Hepatocyte (in vitro differentiated cells): ENCODE measurements at regions not wholly inside any gene's neighbourhood (a gene's known extent, or its start where the extent isn't known, plus 50 kb on each side); places are given as distances from the start of the nearest gene placed in this dataset.

Experiments
- DNase-seq: peaks from one replicate; pipeline ENCODE4 v3.0.0-alpha.2; 2016; ENCODE audit warnings: low spot score
- H2AFZ ChIP-seq: fragments of 200-600 bp; sonication (generic); 2 replicates; pipeline ENCODE4 v1.6.0; 2016; ENCODE audit warnings: antibody characterized with exemption, mild to moderate bottlenecking
- H3K27ac ChIP-seq: fragments of 200-600 bp; sonication (generic); 2 replicates; pipeline ENCODE4 v1.5.1; 2016; ENCODE audit warnings: mild to moderate bottlenecking
- H3K27me3 ChIP-seq: fragments of 200-600 bp; sonication (generic); 2 replicates; pipeline ENCODE4 v1.6.1; 2016
- H3K36me3 ChIP-seq: fragments of 200-600 bp; sonication (generic); replicated peaks from 2 replicates; pipeline ENCODE4 v1.5.1; 2016; ENCODE audit warnings: low read depth; ENCODE audit not compliant: insufficient read depth
- H3K4me1 ChIP-seq: fragments of 200-600 bp; sonication (generic); 2 replicates; pipeline ENCODE4 v1.5.1; 2016; ENCODE audit warnings: mild to moderate bottlenecking, moderate library complexity; ENCODE audit not compliant: insufficient read depth
- H3K4me2 ChIP-seq: fragments of 200-600 bp; sonication (generic); 2 replicates; pipeline ENCODE4 v1.6.0; 2016
- H3K4me3 ChIP-seq: fragments of 200-600 bp; sonication (generic); 2 replicates; pipeline ENCODE4 v1.5.1; 2016; ENCODE audit warnings: mild to moderate bottlenecking
- H3K79me2 ChIP-seq: fragments of 200-600 bp; sonication (generic); 2 replicates; pipeline ENCODE4 v1.6.0; 2017; ENCODE audit warnings: mild to moderate bottlenecking
- H3K9me2 ChIP-seq: fragments of 200-600 bp; sonication (generic); replicated peaks from 2 replicates; pipeline ENCODE4 v1.6.0; 2017; ENCODE audit warnings: mild to moderate bottlenecking; ENCODE audit not compliant: insufficient read depth
- H3K9me3 ChIP-seq: fragments of 200-600 bp; sonication (generic); 2 replicates; pipeline ENCODE4 v1.5.1; 2016; ENCODE audit warnings: low read depth, mild to moderate bottlenecking
- H4K20me1 ChIP-seq: fragments of 200-600 bp; sonication (generic); 2 replicates; pipeline ENCODE4 v1.6.0; 2016; ENCODE audit warnings: mild to moderate bottlenecking; ENCODE audit not compliant: insufficient read depth, poor library complexity, severe bottlenecking
- CTCF ChIP-seq: fragments of 200-600 bp; sonication (generic); IDR thresholded peaks from 2 replicates; pipeline ENCODE4 v1.5.1; 2016; ENCODE audit warnings: antibody characterized with exemption, mild to moderate bottlenecking; ENCODE audit not compliant: poor library complexity
- EZH2 ChIP-seq: fragments of 200-600 bp; sonication (generic); IDR thresholded peaks from 2 replicates; pipeline ENCODE4 v1.6.1; 2016; ENCODE audit warnings: antibody characterized with exemption, mild to moderate bottlenecking, borderline replicate concordance
- EZH2phosphoT487 ChIP-seq: fragments of 200-600 bp; sonication (generic); IDR thresholded peaks from one replicate; pipeline ENCODE4 v1.6.1; 2018; ENCODE audit warnings: antibody characterized with exemption, mild to moderate bottlenecking, low read depth, moderate library complexity; ENCODE audit not compliant: unreplicated experiment, severe bottlenecking
- WGBS: methylation state at CpG from one replicate; pipeline ENCODE4 v1.1.6; 2016; ENCODE audit warnings: low lambda C conversion rate; ENCODE audit errors: missing lambda C conversion rate; 5-methylcytosine and 5-hydroxymethylcytosine counted together

GRCh38 chr18:34354351-34354750, 129.6 kb upstream of the NOL4 start:
- Histone ChIP-seq H3K27me3 (no peaks in the 10 kb centered on the region), H3K4me3 (no peak overlapping the region), H4K20me1 (no peaks in the 10 kb centered on the region), H3K4me1 (no peaks in the 10 kb centered on the region), H3K36me3 (no peaks in the 10 kb centered on the region), H3K9me3 (no peaks in the 10 kb centered on the region), H3K79me2 (no peaks in the 10 kb centered on the region), H3K4me2 (no peak overlapping the region), H3K9me2 (no peaks in the 10 kb centered on the region), H2AFZ (no peak overlapping the region), H3K27ac (no peak overlapping the region)
- TF ChIP-seq CTCF, result no peak
- TF ChIP-seq EZH2, result no peak
- TF ChIP-seq EZH2phosphoT487, result no peak
- WGBS, result 92% methylated on average over 3 of the region's 3 CpGs
- DNase-seq, result no peak

- no peak overlapping the region for H3K27ac ChIP-seq
- no peak overlapping the region for H3K4me3 ChIP-seq
- H3K4me1 ChIP-seq, result no peaks in the 10 kb centered on the region
- H3K4me2 ChIP-seq, result no peak overlapping the region
- H3K79me2 ChIP-seq, result no peaks in the 10 kb centered on the region
- no peaks in the 10 kb centered on the region for H3K36me3 ChIP-seq
- no peaks in the 10 kb centered on the region for H3K9me3 ChIP-seq
- WGBS, result 90% methylated on average over 5 of the region's 5 CpGs
- H2AFZ ChIP-seq, result no peak overlapping the region
- H4K20me1 ChIP-seq, result no peaks in the 10 kb centered on the region
- no peaks in the 10 kb centered on the region for H3K9me2 ChIP-seq
- H3K27me3 ChIP-seq, result no peaks in the 10 kb centered on the region
- DNase-seq, result no peak
- TF ChIP-seq CTCF, result no peak
- TF ChIP-seq EZH2, result no peak
- TF ChIP-seq EZH2phosphoT487, result no peak
Observed at GRCh38 chr18:34357944-34358580, 133.3 kb upstream of the NOL4 start.

- no peak overlapping the region for H3K4me3 ChIP-seq
- H3K9me3 ChIP-seq, result no peaks in the 10 kb centered on the region
- H3K4me2 ChIP-seq, result no peak overlapping the region
- DNase-seq, result no peak
- WGBS, result 85% methylated on average over 2 of the region's 2 CpGs
- no peaks in the 10 kb centered on the region for H4K20me1 ChIP-seq
- TF ChIP-seq EZH2 (no peak), EZH2phosphoT487 (no peak), CTCF (no peak)
- no peaks in the 10 kb centered on the region for H3K79me2 ChIP-seq
- H2AFZ ChIP-seq, result no peak overlapping the region
- H3K4me1 ChIP-seq, result no peaks in the 10 kb centered on the region
- H3K27ac ChIP-seq, result no peak overlapping the region
- no peaks in the 10 kb centered on the region for H3K9me2 ChIP-seq
- H3K36me3 ChIP-seq, result no peaks in the 10 kb centered on the region
- no peaks in the 10 kb centered on the region for H3K27me3 ChIP-seq
Observed at GRCh38 chr18:34358923-34359322, 134.2 kb upstream of the NOL4 start.
